GM23248 (cell line): ENCODE measurements at regions not wholly inside any gene's neighbourhood (a gene's known extent, or its start where the extent isn't known, plus 50 kb on each side); places are given as distances from the start of the nearest gene placed in this dataset.
"Not testable (repeated sequence)": the region's sequence is repeated elsewhere in the genome, so short reads cannot be mapped to it uniquely, and the experiment has no call there.

ENCODE experiments used
- DNase-seq: peaks from one replicate; pipeline ENCODE4 v3.0.0-alpha.2; 2015
- H2AFZ ChIP-seq: fragments of 200-600 bp; sonication (generic); 2 replicates; pipeline ENCODE4 v1.6.1; 2016; ENCODE audit warnings: antibody characterized with exemption
- H3F3A ChIP-seq: fragments of 200-600 bp; sonication (generic); 2 replicates; pipeline ENCODE4 v1.6.1; 2016; ENCODE audit warnings: mild to moderate bottlenecking, antibody characterized with exemption, mixed run types; ENCODE audit not compliant: insufficient read depth
- H3K27ac ChIP-seq: fragments of 200-600 bp; sonication (generic); 2 replicates; pipeline ENCODE4 v1.5.1; 2016; ENCODE audit warnings: mild to moderate bottlenecking
- H3K27me3 ChIP-seq: fragments of 200-600 bp; sonication (generic); replicated peaks from 2 replicates; pipeline ENCODE4 v1.6.1; 2016; ENCODE audit warnings: mild to moderate bottlenecking; ENCODE audit not compliant: insufficient read depth
- H3K36me3 ChIP-seq: fragments of 200-600 bp; sonication (generic); 2 replicates; pipeline ENCODE4 v1.6.1; 2016; ENCODE audit warnings: low read depth, mild to moderate bottlenecking
- H3K4me1 ChIP-seq: fragments of 200-600 bp; sonication (generic); 2 replicates; pipeline ENCODE4 v1.6.1; 2016; ENCODE audit warnings: mild to moderate bottlenecking; ENCODE audit not compliant: insufficient read depth
- H3K4me2 ChIP-seq: fragments of 200-600 bp; sonication (generic); one replicate; pipeline ENCODE4 v1.6.1; 2016; ENCODE audit warnings: mild to moderate bottlenecking; ENCODE audit not compliant: unreplicated experiment
- H3K4me3 ChIP-seq: fragments of 200-600 bp; sonication (generic); 2 replicates; pipeline ENCODE4 v1.5.1; 2016; ENCODE audit warnings: mild to moderate bottlenecking
- H3K79me2 ChIP-seq: fragments of 200-600 bp; sonication (generic); 2 replicates; pipeline ENCODE4 v1.6.1; 2016; ENCODE audit warnings: mild to moderate bottlenecking; ENCODE audit not compliant: insufficient read depth
- H3K9ac ChIP-seq: fragments of 200-600 bp; sonication (generic); 2 replicates; pipeline ENCODE4 v1.6.1; 2016; ENCODE audit warnings: mild to moderate bottlenecking
- H3K9me2 ChIP-seq: fragments of 200-600 bp; sonication (generic); 2 replicates; pipeline ENCODE4 v1.6.1; 2016; ENCODE audit warnings: mixed run types, mild to moderate bottlenecking, moderate library complexity; ENCODE audit not compliant: insufficient read depth
- H3K9me3 ChIP-seq: fragments of 200-600 bp; sonication (generic); one replicate; pipeline ENCODE4 v1.6.1; 2017; ENCODE audit warnings: low read depth
- H4K20me1 ChIP-seq: fragments of 200-600 bp; sonication (generic); 2 replicates; pipeline ENCODE4 v1.6.0; 2016; ENCODE audit not compliant: insufficient read depth
- EZH2 ChIP-seq: fragments of 200-600 bp; sonication (generic); IDR thresholded peaks from 2 replicates; pipeline ENCODE4 v1.6.1; 2018; ENCODE audit warnings: antibody characterized with exemption, mild to moderate bottlenecking; ENCODE audit not compliant: insufficient read depth, poor library complexity, severe bottlenecking
- EZH2phosphoT487 ChIP-seq: fragments of 200-600 bp; sonication (generic); IDR thresholded peaks from 2 replicates; pipeline ENCODE4 v1.6.1; 2018; ENCODE audit warnings: antibody characterized with exemption, moderate library complexity, mild to moderate bottlenecking, low read depth; ENCODE audit not compliant: insufficient read depth
- WGBS, 2 experiments: methylation state at CpG; one replicate each; pipeline ENCODE4 v1.1.6; 2015 to 2017; ENCODE audit warnings: low lambda C conversion rate in 2 of 2, low coverage in 1 of 2; ENCODE audit errors: missing lambda C conversion rate in 2 of 2; 5-methylcytosine and 5-hydroxymethylcytosine counted together
- in situ Hi-C: fragments of 300-500 bp; cut with MboI; formaldehyde crosslinking; loops from 2 replicates; pipeline ENCODE4 v1.15.0; 2020

- no peak overlapping the region for H3K4me2 ChIP-seq
These were observed 771.2 kb downstream of the FSCB start for GRCh38 chr14:43735932-43736331.

GRCh38 chr14:43729143-43729542 lies 777.9 kb downstream of the FSCB start:
- Histone ChIP-seq H3K4me3 (no peak overlapping the region), H3K79me2 (no peaks in the 10 kb centered on the region), H3K9me2 (no peaks in the 10 kb centered on the region), H3K36me3 (no peaks in the 10 kb centered on the region), H3K4me1 (no peaks in the 10 kb centered on the region), H3K9ac (no peak overlapping the region), H3K27ac (no peak overlapping the region), H4K20me1 (no peaks in the 10 kb centered on the region), H2AFZ (no peak overlapping the region), H3F3A (no peaks in the 10 kb centered on the region), H3K27me3 (no peaks in the 10 kb centered on the region), H3K4me2 (no peak overlapping the region), H3K9me3 (no peaks in the 10 kb centered on the region)
- in situ Hi-C loops: no loop called here
- TF ChIP-seq EZH2 (no peak), EZH2phosphoT487 (no peak)
- DNase-seq: no peak
- 30 to 33% methylated on average over 4 of the region's 4 CpGs for WGBS, 2 experiments

More at GRCh38 chr14:43735932-43736331, 771.2 kb downstream of the FSCB start:
- Histone ChIP-seq H4K20me1 (no peaks in the 10 kb centered on the region), H3K4me1 (no peaks in the 10 kb centered on the region), H3K27ac (no peak overlapping the region), H3K4me3 (no peak overlapping the region), H2AFZ (no peak overlapping the region), H3K9me3 (no peaks in the 10 kb centered on the region), H3K27me3 (no peaks in the 10 kb centered on the region), H3K79me2 (no peaks in the 10 kb centered on the region), H3K36me3 (no peaks in the 10 kb centered on the region), H3K9ac (no peak overlapping the region), H3K9me2 (no peaks in the 10 kb centered on the region), H3F3A (no peaks in the 10 kb centered on the region)
- TF ChIP-seq EZH2phosphoT487 (no peak), EZH2 (no peak)
- in situ Hi-C loops: no loop called here
- 20 to 24% methylated on average over 3 of the region's 3 CpGs for WGBS, 2 experiments
- DNase-seq: no peak

DNA sequence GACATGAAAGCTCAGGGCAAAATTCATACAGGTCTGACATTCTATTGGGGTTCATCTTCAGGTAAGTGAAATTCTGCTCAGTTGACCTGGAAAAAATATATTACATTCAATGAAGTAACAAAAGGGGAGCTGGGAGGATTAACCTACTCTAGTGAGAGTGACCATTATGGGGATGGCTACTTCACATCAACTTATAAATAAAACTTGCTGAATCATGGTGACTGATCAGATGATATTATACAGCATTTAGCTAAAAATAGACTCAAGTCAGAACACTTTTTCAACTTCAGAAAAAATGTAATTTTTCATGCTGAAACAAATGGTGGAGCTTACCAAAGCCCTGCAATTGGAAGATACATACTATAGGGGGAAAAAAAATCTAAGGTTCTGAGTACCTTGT lies 800.2 kb downstream of the FSCB start:
- Histone ChIP-seq H3K27ac (no peak overlapping the region), H2AFZ (no peak overlapping the region), H3K4me1 (no peaks in the 10 kb centered on the region), H3F3A (no peaks in the 10 kb centered on the region), H3K4me2 (no peak overlapping the region), H3K9me3 (no peaks in the 10 kb centered on the region), H3K79me2 (no peaks in the 10 kb centered on the region), H3K9ac (no peak overlapping the region), H3K9me2 (no peaks in the 10 kb centered on the region), H4K20me1 (no peaks in the 10 kb centered on the region), H3K27me3 (no peaks in the 10 kb centered on the region), H3K4me3 (no peak overlapping the region), H3K36me3 (no peaks in the 10 kb centered on the region)
- TF ChIP-seq EZH2phosphoT487 (no peak), EZH2 (no peak)
- peak; percentile 16 for DNase-seq
- in situ Hi-C loops: no loop called here

DNA sequence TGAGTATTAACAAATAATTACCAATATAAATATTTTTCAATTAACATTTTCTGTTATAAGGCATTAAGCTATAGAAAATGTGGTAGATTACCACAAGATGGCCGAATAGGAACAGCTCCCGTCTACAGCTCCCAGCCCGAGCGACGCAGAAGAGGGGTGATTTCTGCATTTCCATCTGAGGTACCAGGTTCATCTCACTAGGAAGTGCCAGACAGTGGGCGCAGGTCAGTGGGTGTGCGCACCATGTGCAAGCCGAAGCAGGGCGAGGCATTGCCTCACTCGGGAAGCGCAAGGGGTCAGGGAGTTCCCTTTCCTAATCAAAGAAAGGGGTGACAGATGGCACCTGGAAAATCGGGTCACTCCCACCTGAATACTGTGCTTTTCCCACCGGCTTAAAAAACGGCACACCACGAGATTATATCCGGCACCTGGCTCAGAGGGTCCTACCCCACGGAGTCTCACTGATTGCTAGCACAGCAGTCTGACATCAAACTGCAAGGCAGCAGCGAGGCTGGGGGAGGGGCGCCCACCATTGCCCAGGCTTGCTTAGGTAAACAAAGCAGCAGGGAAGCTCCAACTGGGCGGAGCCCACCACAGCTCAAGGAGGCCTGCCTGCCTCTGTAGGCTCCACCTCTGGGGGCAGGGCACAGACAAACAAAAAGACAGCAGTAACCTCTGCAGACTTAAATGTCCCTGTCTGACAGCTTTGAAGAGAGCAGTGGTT lies 808.4 kb downstream of the FSCB start:
- H3K9ac ChIP-seq, H3K27ac ChIP-seq, H3K4me2 ChIP-seq, in situ Hi-C loops, H3K27me3 ChIP-seq, H3K9me2 ChIP-seq, H4K20me1 ChIP-seq, H3K36me3 ChIP-seq, H3K79me2 ChIP-seq, H3K9me3 ChIP-seq, H3K4me1 ChIP-seq, DNase-seq, H3K4me3 ChIP-seq, H2AFZ ChIP-seq, H3F3A ChIP-seq: not testable (repeated sequence)
- 59% methylated on average over 19 to 20 of the region's 20 CpGs for WGBS, 2 experiments

GRCh38 chr14:43697003-43697402 lies 810.1 kb downstream of the FSCB start:
- Histone ChIP-seq H3K27me3 (no peaks in the 10 kb centered on the region), H3K4me3 (no peak overlapping the region), H3K9me3 (no peaks in the 10 kb centered on the region), H3K36me3 (no peaks in the 10 kb centered on the region), H3K4me1 (no peaks in the 10 kb centered on the region), H2AFZ (no peak overlapping the region), H3K9me2 (no peaks in the 10 kb centered on the region), H3K79me2 (no peaks in the 10 kb centered on the region), H3K9ac (no peak overlapping the region), H3F3A (no peaks in the 10 kb centered on the region), H3K27ac (no peak overlapping the region), H4K20me1 (no peaks in the 10 kb centered on the region), H3K4me2 (no peak overlapping the region)
- in situ Hi-C loops: no loop called here
- TF ChIP-seq EZH2 (no peak), EZH2phosphoT487 (no peak)
- 57 to 68% methylated on average over 1 of the region's 1 CpG for WGBS, 2 experiments
- no peak for DNase-seq
